Bronchial epithelial cell (primary cell): ENCODE measurements at regions not wholly inside any gene's neighbourhood (a gene's known extent, or its start where the extent isn't known, plus 50 kb on each side); places are given as distances from the start of the nearest gene placed in this dataset.
A peak's percentile ranks its signal among the peaks of the same experiment; 100 is the strongest.
"Not testable (repeated sequence)": the region's sequence is repeated elsewhere in the genome, so short reads cannot be mapped to it uniquely, and the experiment has no call there.

ENCODE experiments used
- DNase-seq: peaks from one replicate; pipeline ENCODE4 v3.0.0-alpha.2; 2010; ENCODE audit warnings: low read depth
- FAIRE-seq: peaks from 2 replicates; lab custom pipeline; 2011; peaks lifted over from hg19 to GRCh38; lab: Jason Lieb, UNC
- H3K27me3 ChIP-seq: 2 replicates; pipeline ENCODE4 v1.5.1; 2011; ENCODE audit warnings: low read length; ENCODE audit not compliant: control insufficient read depth, insufficient read depth
- H3K36me3 ChIP-seq: 2 replicates; pipeline ENCODE4 v1.5.1; 2011; ENCODE audit warnings: low read length; ENCODE audit not compliant: control insufficient read depth, insufficient read depth
- H3K4me3 ChIP-seq: 2 replicates; pipeline ENCODE4 v1.5.1; 2011; ENCODE audit warnings: mild to moderate bottlenecking, low read depth, low read length, control low read depth

GRCh38 chr7:32747443-32748148 lies 144.0 kb downstream of the KBTBD2 start:
- H3K4me3 ChIP-seq, FAIRE-seq, H3K36me3 ChIP-seq: not testable (repeated sequence)

GRCh38 chr7:32741853-32742476 lies 149.6 kb downstream of the KBTBD2 start:
- H3K4me3 ChIP-seq, FAIRE-seq, H3K36me3 ChIP-seq: not testable (repeated sequence)

More at GRCh38 chr7:32747443-32748148, 144.0 kb downstream of the KBTBD2 start:
- H3K27me3 ChIP-seq, DNase-seq: not testable (repeated sequence)

GRCh38 chr7:32739749-32740148 lies 151.8 kb downstream of the KBTBD2 start:
- not testable (repeated sequence) for H3K4me3 ChIP-seq, FAIRE-seq, H3K36me3 ChIP-seq, DNase-seq, H3K27me3 ChIP-seq

More at GRCh38 chr7:32741853-32742476, 149.6 kb downstream of the KBTBD2 start:
- not testable (repeated sequence) for H3K27me3 ChIP-seq, DNase-seq

- not testable (repeated sequence) for FAIRE-seq, H3K27me3 ChIP-seq, DNase-seq, H3K36me3 ChIP-seq, H3K4me3 ChIP-seq
Observed at GRCh38 chr7:32738390-32738789, 153.2 kb downstream of the KBTBD2 start.

- FAIRE-seq, H3K27me3 ChIP-seq, H3K4me3 ChIP-seq, DNase-seq, H3K36me3 ChIP-seq: not testable (repeated sequence)
Observed at GRCh38 chr7:32732767-32733166, 158.8 kb downstream of the KBTBD2 start.

GRCh38 chr7:32729335-32729675 lies 162.3 kb downstream of the KBTBD2 start:
- H3K27me3 ChIP-seq, H3K36me3 ChIP-seq, DNase-seq, FAIRE-seq: not testable (repeated sequence)
- H3K4me3 ChIP-seq, result peak overlapping the region; percentile 58

GRCh38 chr7:32728412-32729334 lies 162.9 kb downstream of the KBTBD2 start:
- H3K27me3 ChIP-seq, FAIRE-seq, H3K36me3 ChIP-seq: not testable (repeated sequence)
- H3K4me3 ChIP-seq, result peak overlapping the region; percentile 58
- DNase-seq, result peak; percentile 20

- H3K4me3 ChIP-seq, result peak overlapping the region; percentile 58
- DNase-seq, result peak; percentile 13
- FAIRE-seq, result not testable (repeated sequence)
Observed at GRCh38 chr7:32727483-32728411, 163.8 kb downstream of the KBTBD2 start.

GRCh38 chr7:32722837-32723236 lies 168.7 kb downstream of the KBTBD2 start:
- not testable (repeated sequence) for H3K36me3 ChIP-seq, H3K27me3 ChIP-seq, DNase-seq, H3K4me3 ChIP-seq, FAIRE-seq

More at GRCh38 chr7:32727483-32728411, 163.8 kb downstream of the KBTBD2 start:
- H3K36me3 ChIP-seq, H3K27me3 ChIP-seq: not testable (repeated sequence)
